Astrocyte of the spinal cord (primary cell): ENCODE measurements at regions not wholly inside any gene's neighbourhood (a gene's known extent, or its start where the extent isn't known, plus 50 kb on each side); places are given as distances from the start of the nearest gene placed in this dataset.

Experiments used
- DNase-seq: peaks from one replicate; pipeline ENCODE4 v3.0.0; 2011; ENCODE audit warnings: low read depth, low spot score
- H3K4me3 ChIP-seq: 2 replicates; pipeline ENCODE4 v1.5.1; 2011; ENCODE audit warnings: low read depth, mild to moderate bottlenecking, low read length, moderate library complexity
- CTCF ChIP-seq: IDR thresholded peaks from 2 replicates; pipeline ENCODE4 v1.5.1; 2012; ENCODE audit warnings: low read depth, mild to moderate bottlenecking, low read length, inconsistent platforms
- in situ Hi-C: cut with HindIII; loops from 2 replicates; pipeline ENCODE4 v1.10.0; 2017; ENCODE audit warnings: low sequenced_read_pairs

- H3K4me3 ChIP-seq = no peak overlapping the region
- DNase-seq = no peak
- in situ Hi-C loops = no loop called here
- no peak for TF ChIP-seq CTCF
These were observed 122.4 kb upstream of the ZNF236 start for GRCh38 chr18:76699923-76700322.

GRCh38 chr18:76697441-76697901 is 124.9 kb upstream of the ZNF236 start:
- peak; percentile 23 for DNase-seq
- in situ Hi-C loops = no loop called here
- H3K4me3 ChIP-seq = peak overlapping the region; percentile 22

GRCh38 chr18:76691800-76692199 is 130.6 kb upstream of the ZNF236 start:
- in situ Hi-C loops = no loop called here
- no peak for TF ChIP-seq CTCF
- DNase-seq = no peak
- H3K4me3 ChIP-seq = no peak overlapping the region

More at GRCh38 chr18:76697441-76697901, 124.9 kb upstream of the ZNF236 start:
- no peak for TF ChIP-seq CTCF

- DNase-seq = no peak
- TF ChIP-seq CTCF = no peak
- no peak overlapping the region for H3K4me3 ChIP-seq
- in situ Hi-C loops = no loop called here
These were observed 132.6 kb upstream of the ZNF236 start for GRCh38 chr18:76689646-76690264.

- H3K4me3 ChIP-seq = no peak overlapping the region
- in situ Hi-C loops = no loop called here
- DNase-seq = no peak
- no peak for TF ChIP-seq CTCF
These were observed 133.5 kb upstream of the ZNF236 start for GRCh38 chr18:76688724-76689472.

- DNase-seq = peak; percentile 56
- in situ Hi-C loops = no loop called here
- no peak for TF ChIP-seq CTCF
- no peak overlapping the region for H3K4me3 ChIP-seq
These were observed 134.9 kb upstream of the ZNF236 start for GRCh38 chr18:76687304-76687962.
